Heart left ventricle (tissue), 16 donors: ENCODE measurements at regions not wholly inside any gene's neighbourhood (a gene's known extent, or its start where the extent isn't known, plus 50 kb on each side); places are given as distances from the start of the nearest gene placed in this dataset.

Source experiments
- ATAC-seq, 4 donors: fragments of 200-7000 bp; cut with Tn5 transposase; one replicate each; pipeline ENCODE4 v1.9.1; 2020 to 2022; ENCODE audit warnings: moderate library complexity in 4 of 4, mild to moderate bottlenecking in 3 of 4, moderate number of reproducible peaks in 1 of 4
- DNase-seq, 5 donors: peaks; one replicate each; pipeline ENCODE4 v3.0.0-alpha.2; 2020
- H3K27ac ChIP-seq, 12 donors: fragments of 200-600 bp; sonication (generic) in 4 of 12; one replicate each; pipeline versions ENCODE4 v1.5.0 to v1.8.0; 2016 to 2022; ENCODE audit warnings: mild to moderate bottlenecking in 2 of 12
- H3K27me3 ChIP-seq, 9 donors: fragments of 200-600 bp; sonication (generic) in 2 of 9; one replicate each; pipeline versions ENCODE4 v1.5.1 to v1.8.0; 2016 to 2022; ENCODE audit warnings: mild to moderate bottlenecking in 3 of 9
- H3K36me3 ChIP-seq, 9 donors: fragments of 200-600 bp; sonication (generic) in 2 of 9; one replicate each; pipeline versions ENCODE4 v1.5.0 to v1.8.0; 2018 to 2022; ENCODE audit warnings: mild to moderate bottlenecking in 2 of 9
- H3K4me1 ChIP-seq, 12 donors: fragments of 200-600 bp; sonication (generic) in 4 of 12; one replicate each; pipeline versions ENCODE4 v1.5.0 to v1.8.0; 2016 to 2022; ENCODE audit warnings: mild to moderate bottlenecking in 3 of 12
- H3K4me3 ChIP-seq, 12 donors: fragments of 200-600 bp; sonication (generic) in 4 of 12; one replicate each; pipeline versions ENCODE4 v1.5.0 to v1.8.0; 2017 to 2022; ENCODE audit warnings: mild to moderate bottlenecking in 9 of 12, moderate library complexity in 4 of 12
- H3K9me3 ChIP-seq, 12 donors: fragments of 200-600 bp; sonication (generic) in 4 of 12; one replicate each; pipeline versions ENCODE4 v1.5.0 to v1.8.0; 2016 to 2022; ENCODE audit warnings: mild to moderate bottlenecking in 1 of 12
- POLR2A ChIP-seq, 2 donors: fragments of 450-650 bp; IDR thresholded peaks; one replicate each; pipeline ENCODE4 v1.6.1; 2017; ENCODE audit warnings: antibody characterized with exemption in 2 of 2, mild to moderate bottlenecking in 2 of 2, moderate library complexity in 2 of 2
- WGBS, 4 donors: extraction: QIAGEN DNeasy Blood & Tissue Kit in 2 of 4; methylation state at CpG; one replicate each; pipeline versions ENCODE4 v1.1.5 to v1.1.7; 2013 to 2018; 5-methylcytosine and 5-hydroxymethylcytosine counted together
- intact Hi-C, 10 donors: fragments of 100-400 bp; cut with DNase I; formaldehyde crosslinking; loops; one replicate each; pipeline versions ENCODE4 v1.11.1 to v1.14.2; 2022
- TF ChIP-seq, protein P1 (sequence below), 12 donors: fragments of 200-600 bp; sonication (generic) in 4 of 12; IDR thresholded peaks; one replicate each; pipeline versions ENCODE4 v1.5.0 to v1.8.0; 2018 to 2022; ENCODE audit warnings: antibody characterized with exemption in 12 of 12, mild to moderate bottlenecking in 5 of 12
- donor health status: ischemic (EF 13 %, LVEDD 7.1; RV severe dilation, severe dysfunction).
- donor health status: healthy with polysubstance abuse.
- donor health status: DM: no; HTN: yes; CAD: no.
- donor health status: DM: no; HTN: no; CAD: no.
- donor health status: ischemic (EF 25% LVEDD 6.9; RV normal size, moderate dysfunction).
- donor health status: ischemic (EF 25% LVEDD 5.7; RV mildly dilated, moderate dysfunction).
- donor health status: healthy.
- donor health status: DM: yes; HTN: yes; CAD: no.
- donor health status: ischemic (EF 35%, LVEDD 5.7; RV mildly dilated, moderate dysfunction).
- donor health status: nonischemic (EF 11% LVEDD 7.7; RV severe dilation, severe dysfunction).
- donor health status: DM: yes; HTN: yes; CAD: no.
- donor health status: PGD.
- donor health status: ischemic (EF 29% LVEDD 5.4; RV normal size, mild dysfunction).
- donor health status: nonischemic (EF 23%, LVEDD 6.1; RV moderate dilation, normal function).

GRCh38 chr11:111062420-111062819 is 183.1 kb upstream of the POU2AF2 start:
- no peaks in the 10 kb centered on the region for H3K4me1 ChIP-seq
- WGBS, 4 donors: 75 to 86% (median 81%) methylated on average over 3 of the region's 3 CpGs
- peaks cover 0 to 17% (median 2%) of the 10 kb centered on the region in 12 donors for H3K9me3 ChIP-seq
- DNase-seq (no peak), ATAC-seq (no peak)
- H3K27me3 ChIP-seq: no peaks in the 10 kb centered on the region
- intact Hi-C loops: loop anchor here in 1 of 10 donors (10.0 kb wide), 1 partner anchor 58 kb away; no protein-coding TSS in a partner anchor
- no peaks in the 10 kb centered on the region for H3K36me3 ChIP-seq
- TF ChIP-seq, protein P1, sequence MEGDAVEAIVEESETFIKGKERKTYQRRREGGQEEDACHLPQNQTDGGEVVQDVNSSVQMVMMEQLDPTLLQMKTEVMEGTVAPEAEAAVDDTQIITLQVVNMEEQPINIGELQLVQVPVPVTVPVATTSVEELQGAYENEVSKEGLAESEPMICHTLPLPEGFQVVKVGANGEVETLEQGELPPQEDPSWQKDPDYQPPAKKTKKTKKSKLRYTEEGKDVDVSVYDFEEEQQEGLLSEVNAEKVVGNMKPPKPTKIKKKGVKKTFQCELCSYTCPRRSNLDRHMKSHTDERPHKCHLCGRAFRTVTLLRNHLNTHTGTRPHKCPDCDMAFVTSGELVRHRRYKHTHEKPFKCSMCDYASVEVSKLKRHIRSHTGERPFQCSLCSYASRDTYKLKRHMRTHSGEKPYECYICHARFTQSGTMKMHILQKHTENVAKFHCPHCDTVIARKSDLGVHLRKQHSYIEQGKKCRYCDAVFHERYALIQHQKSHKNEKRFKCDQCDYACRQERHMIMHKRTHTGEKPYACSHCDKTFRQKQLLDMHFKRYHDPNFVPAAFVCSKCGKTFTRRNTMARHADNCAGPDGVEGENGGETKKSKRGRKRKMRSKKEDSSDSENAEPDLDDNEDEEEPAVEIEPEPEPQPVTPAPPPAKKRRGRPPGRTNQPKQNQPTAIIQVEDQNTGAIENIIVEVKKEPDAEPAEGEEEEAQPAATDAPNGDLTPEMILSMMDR (IDR thresholded peaks at IDR 0.05): no peak
- no peak for TF ChIP-seq POLR2A (IDR thresholded peaks at IDR 0.05)
- no peak overlapping the region for H3K4me3 ChIP-seq
- no peak overlapping the region for H3K27ac ChIP-seq

DNA sequence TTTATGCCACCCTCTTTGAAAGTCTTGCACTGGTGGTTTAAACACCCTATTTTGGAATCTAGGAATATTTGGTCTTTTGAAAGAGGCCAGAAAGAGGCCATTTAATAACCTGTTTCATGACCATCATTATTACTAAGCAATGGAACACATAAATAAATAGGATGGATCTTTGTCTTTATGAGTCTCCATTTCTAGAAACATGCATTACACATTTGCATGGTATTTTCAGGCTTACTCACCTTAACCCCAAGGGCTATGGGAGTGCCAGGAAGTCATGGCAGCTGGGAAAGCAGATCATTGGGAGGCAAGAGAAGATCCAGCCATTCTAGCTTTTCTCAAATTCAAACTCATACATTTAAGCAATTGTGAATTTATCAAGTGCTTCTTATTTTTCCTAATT is 185.8 kb upstream of the POU2AF2 start:
- TF ChIP-seq, protein P1 (IDR thresholded peaks at IDR 0.05): no peak
- no peak for TF ChIP-seq POLR2A (IDR thresholded peaks at IDR 0.05)

GRCh38 chr11:111049131-111049530 is 196.4 kb upstream of the POU2AF2 start:
- ATAC-seq (no peak), DNase-seq (no peak)
- Histone ChIP-seq H3K9me3 (peaks cover 0 to 4% (median 0%) of the 10 kb centered on the region in 12 donors), H3K27ac (no peak overlapping the region), H3K27me3 (no peaks in the 10 kb centered on the region), H3K4me1 (peaks cover 0 to 8% (median 0%) of the 10 kb centered on the region in 12 donors), H3K36me3 (no peaks in the 10 kb centered on the region), H3K4me3 (no peak overlapping the region)
- TF ChIP-seq, protein P1 (IDR thresholded peaks at IDR 0.05): no peak
- no peak for TF ChIP-seq POLR2A (IDR thresholded peaks at IDR 0.05)
- intact Hi-C loops: no loop called here
- 81 to 87% (median 83%) methylated on average over 4 of the region's 4 CpGs for WGBS, 4 donors

More for the DNA sequence above, 185.8 kb upstream of the POU2AF2 start:
- ATAC-seq (no peak), DNase-seq (no peak)
- no peak overlapping the region for H3K4me3 ChIP-seq
- no peak overlapping the region for H3K27ac ChIP-seq
- no peaks in the 10 kb centered on the region for H3K36me3 ChIP-seq
- H3K9me3 ChIP-seq: peaks cover 0 to 15% (median 0%) of the 10 kb centered on the region in 12 donors
- intact Hi-C loops: loop anchor here in 1 of 10 donors (10.0 kb wide), 1 partner anchor 55 kb away; no protein-coding TSS in a partner anchor
- H3K27me3 ChIP-seq: no peaks in the 10 kb centered on the region
- no peaks in the 10 kb centered on the region for H3K4me1 ChIP-seq

- intact Hi-C loops: no loop called here
- H3K36me3 ChIP-seq: no peaks in the 10 kb centered on the region
- TF ChIP-seq POLR2A (IDR thresholded peaks at IDR 0.05): no peak
- TF ChIP-seq, protein P1 (IDR thresholded peaks at IDR 0.05): no peak
- WGBS, 4 donors: 82 to 85% (median 83%) methylated on average over 7 of the region's 7 CpGs
- H3K4me3 ChIP-seq: no peak overlapping the region
- ATAC-seq (no peak), DNase-seq (no peak)
- H3K27me3 ChIP-seq: no peaks in the 10 kb centered on the region
- H3K9me3 ChIP-seq: peaks cover 0 to 4% (median 0%) of the 10 kb centered on the region in 12 donors
- no peak overlapping the region for H3K27ac ChIP-seq
- H3K4me1 ChIP-seq: peaks cover 0 to 8% (median 0%) of the 10 kb centered on the region in 12 donors
Observed at GRCh38 chr11:111047374-111047773, 198.2 kb upstream of the POU2AF2 start.
